Progenitor cell of endocrine pancreas (in vitro differentiated cells): ENCODE measurements at regions not wholly inside any gene's neighbourhood (a gene's known extent, or its start where the extent isn't known, plus 50 kb on each side); places are given as distances from the start of the nearest gene placed in this dataset.

Experiments
- DNase-seq: peaks from one replicate; pipeline ENCODE4 v3.0.0; 2021; ENCODE audit warnings: low spot score; ENCODE audit not compliant: unreplicated experiment
- H3K27ac Mint-ChIP-seq: 2 replicates; pipeline ENCODE4 v1.8.0; 2021; ENCODE audit warnings: mild to moderate bottlenecking, moderate library complexity, mixed read lengths
- H3K27me3 Mint-ChIP-seq: 2 replicates; pipeline ENCODE4 v1.8.0; 2021; ENCODE audit warnings: mixed read lengths
- H3K36me3 Mint-ChIP-seq: 2 replicates; pipeline ENCODE4 v1.8.0; 2022; ENCODE audit warnings: mixed read lengths; ENCODE audit not compliant: insufficient read depth
- H3K4me1 Mint-ChIP-seq: 2 replicates; pipeline ENCODE4 v1.8.0; 2021; ENCODE audit warnings: low read depth, mixed read lengths
- H3K4me3 Mint-ChIP-seq: 2 replicates; pipeline ENCODE4 v1.8.0; 2021; ENCODE audit warnings: low read depth, mild to moderate bottlenecking, moderate library complexity, mixed read lengths
- H3K9me3 Mint-ChIP-seq: 2 replicates; pipeline ENCODE4 v1.8.0; 2021; ENCODE audit warnings: low read depth, mixed read lengths
- TF ChIP-seq, protein P1 (sequence below): fragments of 200-600 bp; sonication (generic); IDR thresholded peaks from one replicate; pipeline ENCODE4 v1.5.0; 2021; ENCODE audit warnings: antibody characterized with exemption, mild to moderate bottlenecking; ENCODE audit not compliant: unreplicated experiment

DNA sequence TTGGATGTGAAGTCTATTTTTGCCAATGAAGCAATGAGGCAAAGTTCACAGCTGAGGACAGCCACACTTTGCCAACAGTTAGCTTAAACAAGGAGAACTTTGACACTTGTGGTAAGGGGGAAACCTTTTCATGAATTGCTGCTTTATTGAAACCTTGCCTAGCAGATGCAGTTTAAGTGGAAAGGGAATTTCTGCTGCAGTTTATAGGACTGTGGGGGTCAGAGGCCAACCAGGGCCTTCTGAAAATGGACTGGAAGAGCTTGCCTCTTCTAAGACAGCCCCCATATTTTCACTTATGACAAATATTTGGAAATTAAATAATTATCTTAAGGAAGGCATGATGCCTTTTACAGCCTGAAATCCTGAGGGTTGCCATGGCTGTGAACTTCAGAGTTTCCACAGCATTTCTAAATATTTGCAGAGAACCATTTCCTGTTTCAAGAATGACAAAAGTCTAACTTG is 550.3 kb downstream of the RAB28 start:
- no peak overlapping the region for H3K27ac Mint-ChIP-seq
- no peak overlapping the region for H3K4me3 Mint-ChIP-seq
- no peaks in the 10 kb centered on the region for H3K4me1 Mint-ChIP-seq
- no peak for DNase-seq
- H3K36me3 Mint-ChIP-seq: no peaks in the 10 kb centered on the region
- TF ChIP-seq, protein P1, sequence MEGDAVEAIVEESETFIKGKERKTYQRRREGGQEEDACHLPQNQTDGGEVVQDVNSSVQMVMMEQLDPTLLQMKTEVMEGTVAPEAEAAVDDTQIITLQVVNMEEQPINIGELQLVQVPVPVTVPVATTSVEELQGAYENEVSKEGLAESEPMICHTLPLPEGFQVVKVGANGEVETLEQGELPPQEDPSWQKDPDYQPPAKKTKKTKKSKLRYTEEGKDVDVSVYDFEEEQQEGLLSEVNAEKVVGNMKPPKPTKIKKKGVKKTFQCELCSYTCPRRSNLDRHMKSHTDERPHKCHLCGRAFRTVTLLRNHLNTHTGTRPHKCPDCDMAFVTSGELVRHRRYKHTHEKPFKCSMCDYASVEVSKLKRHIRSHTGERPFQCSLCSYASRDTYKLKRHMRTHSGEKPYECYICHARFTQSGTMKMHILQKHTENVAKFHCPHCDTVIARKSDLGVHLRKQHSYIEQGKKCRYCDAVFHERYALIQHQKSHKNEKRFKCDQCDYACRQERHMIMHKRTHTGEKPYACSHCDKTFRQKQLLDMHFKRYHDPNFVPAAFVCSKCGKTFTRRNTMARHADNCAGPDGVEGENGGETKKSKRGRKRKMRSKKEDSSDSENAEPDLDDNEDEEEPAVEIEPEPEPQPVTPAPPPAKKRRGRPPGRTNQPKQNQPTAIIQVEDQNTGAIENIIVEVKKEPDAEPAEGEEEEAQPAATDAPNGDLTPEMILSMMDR: no peak
- peaks cover 8% of the 10 kb centered on the region for H3K9me3 Mint-ChIP-seq
- H3K27me3 Mint-ChIP-seq: no peaks in the 10 kb centered on the region

DNA sequence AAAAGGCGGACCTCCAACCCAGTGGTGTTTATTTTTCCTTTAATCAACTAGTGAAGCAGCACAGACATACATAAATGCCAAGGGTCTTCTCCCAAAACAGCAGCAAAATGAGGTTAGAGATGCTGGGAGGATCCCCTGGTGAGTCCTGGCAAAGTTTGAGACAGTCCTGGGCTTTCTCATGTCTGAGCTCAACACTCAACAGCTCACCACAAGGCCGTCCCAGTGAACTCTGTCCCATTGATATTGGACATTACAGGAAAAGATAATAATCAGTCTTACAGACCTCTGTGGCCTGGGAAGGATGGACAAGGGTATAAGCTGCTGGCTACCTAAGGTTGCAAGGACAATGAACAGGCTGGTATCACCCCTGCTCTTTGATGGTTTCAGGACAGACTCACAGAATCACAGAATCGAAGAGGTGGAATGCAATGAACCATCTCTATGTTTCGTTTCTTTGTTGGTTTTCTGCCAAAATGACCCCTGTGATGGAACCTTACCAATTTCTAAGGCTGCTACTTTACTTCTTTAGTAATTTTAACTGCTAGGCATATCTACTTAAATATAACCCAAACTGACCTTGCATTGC is 551.8 kb downstream of the RAB28 start:
- TF ChIP-seq, protein P1: no peak
- no peak overlapping the region for H3K27ac Mint-ChIP-seq
- peaks cover 5% of the 10 kb centered on the region for H3K9me3 Mint-ChIP-seq
- no peaks in the 10 kb centered on the region for H3K27me3 Mint-ChIP-seq
- H3K36me3 Mint-ChIP-seq: no peaks in the 10 kb centered on the region
- H3K4me3 Mint-ChIP-seq: no peak overlapping the region
- H3K4me1 Mint-ChIP-seq: no peaks in the 10 kb centered on the region
- no peak for DNase-seq

DNA sequence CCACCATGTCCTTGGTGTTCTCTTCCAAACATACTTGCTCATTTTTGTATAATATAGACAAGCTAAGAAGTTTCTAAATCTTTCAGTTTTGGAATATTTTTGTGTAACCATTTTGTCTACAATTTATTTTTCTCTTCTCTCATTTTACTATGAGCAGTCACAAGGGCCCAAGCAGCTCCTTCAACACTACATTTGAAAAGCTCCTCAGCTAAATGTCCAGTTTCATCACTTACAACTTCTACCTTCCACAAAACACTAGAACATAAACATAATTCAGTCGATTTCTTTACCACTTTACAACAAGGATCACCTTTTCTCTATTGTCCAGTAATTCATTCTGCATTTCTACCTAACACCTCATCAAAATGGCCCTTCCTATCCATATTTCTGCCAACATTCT is 554.4 kb downstream of the RAB28 start:
- Mint-ChIP-seq H3K4me1 (peaks cover 5% of the 10 kb centered on the region), H3K27me3 (no peaks in the 10 kb centered on the region), H3K27ac (no peak overlapping the region), H3K9me3 (peaks cover 5% of the 10 kb centered on the region), H3K4me3 (no peak overlapping the region), H3K36me3 (no peaks in the 10 kb centered on the region)
- no peak for DNase-seq
- TF ChIP-seq, protein P1: no peak

DNA sequence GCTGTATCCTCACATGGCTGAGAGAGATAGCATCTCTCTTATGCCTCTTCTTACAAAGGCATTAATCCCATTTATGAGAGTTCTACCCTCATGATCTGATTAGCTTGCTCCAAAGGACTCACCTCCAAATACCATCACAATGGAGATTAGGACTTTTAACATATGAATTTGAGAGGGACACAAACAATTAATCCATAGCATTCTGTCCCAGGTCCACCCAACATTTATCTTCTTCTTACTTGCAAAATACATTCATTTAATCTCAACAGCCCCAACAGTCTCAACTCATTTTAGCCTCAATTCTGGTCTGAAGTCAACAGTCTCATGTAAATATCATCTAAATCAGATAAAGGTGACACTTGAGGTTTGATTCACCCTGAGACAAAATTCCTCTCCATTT is 555.4 kb downstream of the RAB28 start:
- no peaks in the 10 kb centered on the region for H3K36me3 Mint-ChIP-seq
- H3K4me3 Mint-ChIP-seq: no peak overlapping the region
- no peak for DNase-seq
- TF ChIP-seq, protein P1: no peak
- H3K9me3 Mint-ChIP-seq: peaks cover 5% of the 10 kb centered on the region
- peaks cover 7% of the 10 kb centered on the region for H3K4me1 Mint-ChIP-seq
- no peak overlapping the region for H3K27ac Mint-ChIP-seq
- H3K27me3 Mint-ChIP-seq: no peaks in the 10 kb centered on the region

DNA sequence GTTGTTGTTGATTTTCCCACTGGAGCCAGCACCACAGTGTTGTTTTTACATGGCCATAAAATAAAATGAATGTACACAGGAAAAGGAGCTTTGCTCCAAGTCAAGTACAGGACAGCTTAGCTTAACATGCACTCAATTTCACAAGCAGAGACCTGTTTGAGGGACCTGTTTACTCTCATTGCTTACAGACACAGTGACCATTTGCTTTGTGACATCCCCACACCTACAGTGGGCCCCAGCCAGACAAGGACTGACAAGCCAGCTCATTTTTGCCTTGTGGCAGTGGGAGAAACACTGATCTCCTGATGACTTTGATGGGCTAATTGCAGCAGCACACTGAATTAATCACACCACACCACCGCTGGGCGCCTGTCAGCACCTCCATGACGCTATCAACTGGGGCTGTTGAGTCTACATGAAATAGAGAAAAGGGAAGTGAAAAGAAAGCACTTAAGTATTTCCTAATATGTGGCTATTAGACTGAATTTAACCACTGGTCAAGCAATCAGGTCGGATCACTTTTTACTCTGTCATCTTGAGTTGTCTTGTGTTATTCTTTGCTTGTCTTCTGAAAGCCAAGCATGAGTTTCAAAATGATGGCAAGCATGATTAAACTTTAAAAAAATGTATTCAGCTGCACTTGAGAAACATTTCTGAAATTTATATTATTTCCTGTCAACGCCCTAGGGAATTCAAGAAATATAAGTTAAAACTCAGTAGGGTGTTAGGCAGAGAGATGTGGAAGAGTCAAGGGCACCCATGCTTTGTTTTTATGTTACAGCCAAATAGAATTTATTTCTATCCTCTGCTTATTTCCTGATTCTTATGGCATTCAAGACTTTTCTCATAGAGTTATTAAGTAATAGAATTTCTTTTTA is 557.7 kb downstream of the RAB28 start:
- H3K4me3 Mint-ChIP-seq: no peak overlapping the region
- TF ChIP-seq, protein P1: no peak
- H3K27ac Mint-ChIP-seq: peak overlapping the region; percentile 30

More for the DNA sequence above, 557.7 kb downstream of the RAB28 start:
- H3K9me3 Mint-ChIP-seq: peaks cover 5% of the 10 kb centered on the region
- no peak for DNase-seq
- H3K27me3 Mint-ChIP-seq: no peaks in the 10 kb centered on the region
- peaks cover 7% of the 10 kb centered on the region for H3K4me1 Mint-ChIP-seq
- H3K36me3 Mint-ChIP-seq: no peaks in the 10 kb centered on the region
